GM19455 (cell line): ENCODE measurements at regions not wholly inside any gene's neighbourhood (a gene's known extent, or its start where the extent isn't known, plus 50 kb on each side); places are given as distances from the start of the nearest gene placed in this dataset.
"Not testable (repeated sequence)": the region's sequence is repeated elsewhere in the genome, so short reads cannot be mapped to it uniquely, and the experiment has no call there.

Source experiments
- ATAC-seq: cut with Tn5 transposase; IDR thresholded peaks from one replicate; pipeline ENCODE4 v1.9.1; 2021; ENCODE audit not compliant: unreplicated experiment

DNA sequence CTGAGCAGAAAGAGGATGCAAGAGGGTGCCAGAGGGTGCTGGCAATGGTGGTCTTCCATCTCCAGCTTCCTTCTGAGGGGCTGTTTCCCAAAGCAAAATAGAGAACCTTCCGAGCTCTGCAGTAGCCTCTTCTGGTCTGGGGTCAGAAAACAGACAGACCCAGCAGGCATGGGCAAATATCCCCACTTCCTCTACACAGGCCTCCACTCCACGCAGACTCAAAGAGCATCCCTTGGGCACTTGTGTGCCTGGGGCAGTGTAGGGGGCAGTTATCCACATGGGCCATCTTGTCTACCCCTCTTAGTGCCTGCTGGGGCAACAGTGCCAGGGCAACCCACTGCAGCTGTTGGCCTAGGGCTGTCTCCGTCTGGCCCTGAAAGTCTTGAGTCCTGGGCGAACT is 231.9 kb downstream of the TTC8 start:
- ATAC-seq, result no peak

DNA sequence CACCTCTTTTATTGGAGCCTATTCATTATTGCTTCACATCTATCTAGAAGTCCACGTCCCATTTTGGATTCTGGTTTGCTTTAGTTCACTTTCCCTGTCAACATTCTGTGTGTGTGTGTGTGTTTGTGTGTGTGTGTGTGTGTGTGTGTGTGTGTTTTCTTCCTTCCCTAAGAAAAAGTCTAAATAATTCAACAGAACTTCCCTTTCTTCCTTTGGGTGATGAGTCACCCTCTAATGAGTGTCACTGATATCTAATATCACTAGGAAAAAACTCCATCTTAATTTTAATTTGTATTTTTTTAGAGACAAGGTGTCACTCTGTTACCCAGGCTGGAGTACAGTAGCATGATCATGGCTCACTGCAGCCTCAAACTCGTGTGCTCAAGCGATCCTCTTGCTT is 234.2 kb downstream of the TTC8 start:
- ATAC-seq, result no peak

DNA sequence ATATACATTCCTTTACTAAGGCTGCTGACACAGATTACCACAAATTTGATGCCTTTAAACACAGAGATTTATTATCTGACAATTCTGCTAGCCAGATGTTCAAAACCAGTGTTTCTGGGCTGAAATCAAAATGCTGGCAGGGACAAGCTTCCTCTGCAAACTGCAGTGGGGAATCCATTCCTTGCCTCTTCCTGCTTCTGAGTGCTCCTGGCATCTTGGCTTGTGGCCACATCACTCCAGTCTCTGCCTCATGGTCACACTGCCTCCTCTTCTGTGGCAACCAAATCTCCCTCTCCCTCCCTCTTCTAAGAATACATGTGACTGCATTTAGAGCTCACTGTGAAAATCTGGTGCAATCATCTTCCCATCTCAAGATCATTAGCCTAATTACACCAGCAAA is 235.7 kb downstream of the TTC8 start:
- no peak for ATAC-seq

DNA sequence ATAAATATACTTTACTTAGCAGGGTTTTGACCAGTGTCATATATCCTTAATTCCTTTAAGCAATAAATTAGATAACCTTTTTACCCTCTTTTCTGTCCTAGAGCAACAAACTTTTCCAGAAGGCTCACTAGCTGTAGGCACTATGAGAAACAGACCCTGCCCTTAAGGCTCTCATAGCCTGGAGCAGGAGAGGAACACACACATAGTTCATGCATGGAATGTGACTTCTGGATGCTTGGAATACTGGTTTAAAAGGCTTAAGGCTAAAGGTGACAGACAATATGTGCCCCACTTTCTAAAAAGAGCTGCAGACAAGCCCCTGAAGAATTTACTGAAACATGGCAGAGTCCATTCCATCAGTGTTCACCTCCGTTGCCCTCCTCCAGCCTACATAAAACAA is 237.2 kb downstream of the TTC8 start:
- ATAC-seq, result no peak

DNA sequence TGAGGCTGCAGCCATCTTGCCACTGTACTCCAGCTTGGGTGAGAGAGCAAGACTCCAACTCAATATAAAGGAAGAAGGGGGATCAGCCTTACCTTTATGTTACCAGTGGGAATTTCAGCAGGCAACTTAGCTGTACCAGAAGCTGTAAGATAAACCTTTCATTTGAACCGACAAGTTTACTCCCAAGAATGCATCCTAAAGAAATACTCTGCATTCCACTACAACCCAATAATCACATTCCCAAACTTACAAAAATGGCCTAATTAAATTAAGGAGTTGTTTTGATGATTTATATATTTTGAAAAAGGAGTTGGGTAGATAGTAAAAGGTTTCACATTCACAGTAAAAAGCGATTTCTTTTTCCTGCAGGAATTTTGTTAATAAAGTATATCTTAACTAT is 241.4 kb downstream of the TTC8 start:
- ATAC-seq, result no peak

DNA sequence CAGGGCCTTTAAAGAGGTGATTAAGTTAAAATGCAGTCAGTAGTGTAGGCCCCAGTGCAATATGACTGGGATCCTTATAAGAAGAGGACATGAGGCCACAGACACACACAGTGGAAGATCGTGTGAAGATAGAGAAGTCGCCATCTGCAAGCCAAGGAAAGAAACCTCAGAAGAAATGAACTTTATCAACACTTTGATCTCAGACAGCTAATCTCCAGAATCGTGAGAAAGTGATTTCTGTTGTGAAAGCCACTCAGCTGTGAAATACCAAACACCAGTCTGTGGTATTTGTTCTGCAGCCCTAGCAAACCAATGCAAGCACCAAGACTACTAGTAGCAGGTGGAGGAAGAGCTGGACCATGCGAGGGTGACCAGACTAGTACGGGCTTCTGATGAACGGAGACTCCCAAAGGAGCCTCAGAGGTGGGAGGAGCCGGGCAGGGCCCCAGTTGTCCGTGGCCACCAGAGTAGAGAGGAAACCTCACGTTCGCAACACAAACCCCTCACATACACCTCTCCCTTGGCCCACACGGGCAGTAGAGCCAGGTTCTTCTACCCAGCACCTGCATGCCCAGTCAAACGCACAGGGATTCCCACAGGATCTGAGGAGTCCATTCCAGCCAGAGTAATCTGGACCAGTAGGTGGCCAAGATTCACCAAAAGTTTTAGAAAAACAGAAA is 243.0 kb downstream of the TTC8 start:
- no peak for ATAC-seq

DNA sequence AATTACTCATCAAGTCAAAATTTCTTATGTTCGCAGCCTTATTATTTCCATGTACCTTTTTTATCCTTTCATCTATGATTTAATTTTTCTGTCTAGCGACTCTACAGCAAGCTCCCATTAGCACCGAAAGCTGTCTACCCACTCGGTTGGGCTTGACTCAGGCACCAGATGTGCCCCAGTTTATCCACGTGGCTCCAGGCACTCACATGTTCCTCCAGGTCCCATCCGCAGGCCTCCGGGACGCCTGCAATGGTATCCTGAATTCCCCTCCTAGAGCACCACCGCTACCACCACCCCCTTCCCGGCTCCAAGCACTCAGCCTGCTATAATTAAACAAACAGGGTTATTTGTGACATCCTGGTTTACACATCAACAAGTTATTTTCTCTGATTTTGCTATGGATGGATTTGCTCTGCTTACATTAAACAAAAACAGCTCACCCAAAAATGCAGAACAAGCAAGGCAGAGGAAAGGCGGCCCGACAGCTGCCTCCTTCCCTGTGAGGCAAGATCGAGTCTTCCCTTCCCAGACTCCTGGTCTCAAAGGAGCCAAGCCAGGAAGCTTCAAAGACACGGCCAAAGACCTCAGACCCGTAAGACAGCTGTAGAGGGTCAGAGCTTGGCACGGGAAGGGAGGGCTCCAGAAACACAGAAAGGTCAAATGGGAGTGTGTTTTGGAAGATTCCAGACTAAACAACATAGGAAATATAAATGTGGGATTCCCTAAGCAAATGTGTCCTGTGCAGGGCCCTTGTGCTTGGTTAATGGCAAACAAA is 253.8 kb downstream of the TTC8 start:
- no peak for ATAC-seq

DNA sequence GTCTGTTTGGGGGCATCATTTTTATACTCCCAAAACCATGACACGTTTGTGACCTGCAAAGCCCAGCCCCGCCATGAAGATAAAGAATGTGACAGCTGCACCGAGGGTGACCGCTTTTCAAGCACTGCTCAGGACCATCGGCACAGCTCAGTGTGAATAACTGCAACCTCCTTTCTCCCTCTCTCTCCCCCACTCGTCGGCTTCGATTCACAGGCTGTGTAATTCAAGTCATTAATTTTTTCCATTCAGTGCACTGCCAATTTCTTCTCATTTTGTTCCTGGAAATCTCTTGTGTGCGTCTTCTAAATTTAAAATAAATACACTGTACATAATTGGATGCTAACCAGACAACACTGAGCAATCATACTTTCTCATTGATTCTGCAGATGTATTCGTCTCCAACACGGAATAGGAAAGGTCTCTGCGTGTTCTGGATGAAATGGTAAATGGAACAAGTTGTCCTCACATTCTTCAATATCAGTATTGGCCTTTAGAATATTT is 260.8 kb downstream of the TTC8 start:
- no peak for ATAC-seq

DNA sequence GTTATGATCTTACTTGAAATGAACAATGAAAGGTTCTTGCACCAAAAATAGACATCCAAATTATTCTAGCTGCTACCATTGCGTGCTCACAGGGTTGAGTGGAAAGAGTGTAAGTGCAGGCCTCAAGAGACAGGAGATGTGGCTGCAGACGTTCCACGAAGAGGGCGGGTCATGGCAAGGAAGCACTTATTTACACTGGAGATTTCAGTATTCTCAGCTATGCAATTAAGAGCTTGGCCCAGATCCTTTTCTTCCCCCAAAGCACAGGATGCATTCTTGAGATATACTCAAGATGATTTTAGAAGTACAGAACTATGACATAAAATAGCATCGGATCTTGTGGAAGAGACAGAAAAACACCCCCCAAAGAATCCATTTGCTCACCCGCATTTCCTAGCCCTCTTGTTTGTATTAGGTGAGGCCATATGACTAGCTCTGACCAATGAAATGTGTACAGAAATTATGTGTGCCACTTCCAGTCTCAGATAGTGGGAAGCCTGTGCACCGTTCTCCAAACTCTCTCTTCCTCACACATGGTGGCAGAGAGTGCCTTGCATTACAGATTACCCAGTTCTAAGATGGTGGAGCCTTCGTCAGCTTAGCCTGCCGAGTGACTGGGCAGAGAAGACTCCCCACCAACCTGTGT is 261.4 kb downstream of the TTC8 start:
- ATAC-seq, result no peak

DNA sequence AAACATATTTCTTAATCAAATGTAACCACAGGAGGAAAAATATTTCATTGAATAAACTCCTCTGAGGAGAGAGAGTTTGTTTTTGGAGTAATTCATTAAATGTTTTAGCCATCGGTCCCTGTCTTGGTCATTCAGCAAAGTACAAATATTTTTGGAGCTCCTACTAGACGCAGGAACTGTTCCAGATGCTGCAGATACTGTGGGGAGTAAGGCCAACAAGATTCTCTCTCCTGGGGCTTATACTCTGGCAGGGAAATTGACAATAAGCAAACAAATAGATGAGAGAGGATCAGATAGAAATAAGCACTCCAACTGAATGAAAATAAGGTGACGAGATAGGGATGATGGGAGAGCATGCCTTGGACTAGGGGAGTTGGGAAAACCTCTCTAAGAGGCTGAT is 264.1 kb downstream of the TTC8 start:
- ATAC-seq, result no peak

DNA sequence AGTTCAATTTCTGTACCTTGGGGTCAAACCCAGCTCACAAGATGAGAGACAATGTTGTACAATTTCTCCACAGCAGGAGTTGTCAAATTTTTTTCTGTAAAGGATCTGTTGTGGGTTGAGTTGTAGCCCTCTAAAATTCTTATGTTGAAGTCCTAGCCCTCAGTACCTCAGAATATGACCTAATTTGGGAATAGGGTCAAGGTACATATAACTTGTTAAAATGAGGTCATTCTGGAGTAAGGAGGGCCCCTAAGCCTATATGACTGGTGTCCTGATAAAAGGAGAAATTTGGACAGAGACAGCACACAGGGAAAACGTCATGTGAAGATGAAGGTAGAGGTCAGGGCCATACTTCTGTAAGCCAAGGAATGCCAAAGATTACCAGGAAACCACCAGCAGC is 264.9 kb downstream of the TTC8 start:
- no peak for ATAC-seq

DNA sequence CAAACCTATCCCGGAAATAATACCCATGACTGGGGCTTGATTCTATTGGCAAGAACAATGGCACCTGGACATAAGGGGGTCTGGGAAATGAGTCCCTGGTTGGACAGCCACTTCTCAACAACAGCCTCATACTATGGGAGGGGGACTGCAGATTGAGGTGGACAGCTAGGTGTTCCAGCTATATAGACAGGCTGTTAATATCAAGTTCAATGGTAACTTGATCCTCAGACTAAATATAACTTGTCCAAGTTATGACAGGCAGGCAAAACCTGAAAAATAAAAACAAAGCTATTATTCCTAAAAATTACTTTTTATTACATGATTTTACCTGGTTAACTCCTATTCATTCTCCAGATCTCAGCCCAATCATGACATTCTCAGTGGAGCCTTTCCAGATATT is 267.3 kb downstream of the TTC8 start:
- no peak for ATAC-seq

DNA sequence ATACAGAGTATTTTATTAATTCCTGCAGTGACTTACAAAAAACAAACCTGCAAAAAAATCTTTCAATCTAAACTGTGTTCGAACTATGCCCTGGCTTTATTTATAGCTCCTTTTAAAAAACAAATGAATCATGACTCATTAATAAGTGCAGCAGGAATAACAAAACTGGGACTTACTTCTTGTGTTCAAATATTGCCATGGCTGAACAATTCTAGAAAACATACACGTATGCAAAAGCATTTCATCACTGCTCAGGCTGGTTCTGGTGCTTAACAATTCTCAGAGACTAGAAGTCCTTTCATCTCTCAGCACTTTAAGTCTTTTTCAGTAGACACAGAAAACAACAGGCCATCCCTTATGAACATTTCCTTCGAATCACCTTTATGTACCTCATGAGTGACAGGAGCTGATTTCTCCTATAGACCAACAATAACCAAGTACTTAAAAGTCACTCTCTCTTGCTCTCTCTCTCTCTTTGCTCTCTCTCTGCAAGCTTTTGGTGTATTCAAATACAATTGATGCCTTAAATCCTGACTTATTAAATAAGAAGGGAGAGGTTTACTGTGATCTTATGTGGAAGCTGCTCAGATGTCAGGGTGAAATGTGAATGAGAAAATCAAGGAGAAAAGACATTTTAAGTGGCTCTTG is 268.8 kb downstream of the TTC8 start:
- ATAC-seq, result no peak

DNA sequence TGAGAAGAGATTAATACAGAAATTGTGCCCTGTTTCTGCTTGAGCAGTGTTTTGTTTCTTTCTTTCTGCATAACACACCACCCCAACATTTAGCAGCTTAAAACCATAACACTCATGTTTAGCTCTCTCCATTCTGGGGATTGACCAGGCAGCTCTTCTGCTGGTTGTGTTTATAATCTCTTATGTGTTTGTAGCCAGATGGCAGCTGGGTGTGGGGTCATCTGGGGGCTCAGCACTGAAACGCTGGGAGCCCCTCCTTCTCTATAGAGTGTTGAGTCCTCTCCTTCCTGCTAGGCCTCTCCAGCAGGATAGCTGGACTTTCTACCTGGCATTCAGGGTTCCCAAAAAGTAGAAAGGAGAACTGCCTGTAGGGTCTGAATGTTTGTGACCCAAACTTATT is 270.6 kb downstream of the TTC8 start:
- ATAC-seq, result no peak

DNA sequence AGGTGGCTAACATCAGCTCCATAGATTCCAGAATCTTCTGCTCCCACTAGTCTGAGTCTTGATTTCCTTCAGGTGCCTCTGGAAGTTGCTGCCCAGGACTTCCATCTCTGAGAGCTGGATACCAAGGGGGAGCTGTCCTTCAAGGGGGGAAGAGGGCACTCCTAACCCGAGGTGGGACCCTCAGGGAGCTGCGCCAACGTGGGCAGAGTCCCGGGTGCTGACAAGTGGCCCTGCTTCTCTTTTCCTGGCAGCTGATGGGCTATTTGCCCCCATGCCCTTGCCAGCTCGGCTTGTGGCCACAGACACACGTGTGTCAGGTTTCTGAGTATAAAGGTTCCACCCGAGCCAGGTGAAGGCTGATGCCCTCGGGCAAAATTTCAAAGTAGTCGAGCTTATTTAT is 272.5 kb downstream of the TTC8 start:
- no peak for ATAC-seq

DNA sequence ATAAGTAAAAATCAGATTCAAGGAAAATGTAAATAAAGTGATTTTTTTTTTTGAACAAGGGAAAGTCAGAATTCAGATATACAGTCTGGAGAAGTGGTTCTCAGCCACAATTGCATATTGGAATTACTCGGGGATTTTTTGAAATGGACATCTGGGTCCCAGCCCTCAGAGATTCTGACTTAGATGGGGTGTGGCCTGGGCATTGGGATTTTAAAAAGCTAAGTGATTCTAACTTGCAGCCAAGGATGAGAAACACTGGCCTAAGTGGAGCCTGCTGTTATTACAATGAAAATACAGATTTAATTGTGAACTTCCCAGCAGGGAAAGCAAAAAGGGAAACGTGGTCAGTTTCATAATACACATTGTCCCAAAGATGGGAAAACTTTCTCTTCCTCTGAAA is 273.8 kb downstream of the TTC8 start:
- ATAC-seq, result no peak

DNA sequence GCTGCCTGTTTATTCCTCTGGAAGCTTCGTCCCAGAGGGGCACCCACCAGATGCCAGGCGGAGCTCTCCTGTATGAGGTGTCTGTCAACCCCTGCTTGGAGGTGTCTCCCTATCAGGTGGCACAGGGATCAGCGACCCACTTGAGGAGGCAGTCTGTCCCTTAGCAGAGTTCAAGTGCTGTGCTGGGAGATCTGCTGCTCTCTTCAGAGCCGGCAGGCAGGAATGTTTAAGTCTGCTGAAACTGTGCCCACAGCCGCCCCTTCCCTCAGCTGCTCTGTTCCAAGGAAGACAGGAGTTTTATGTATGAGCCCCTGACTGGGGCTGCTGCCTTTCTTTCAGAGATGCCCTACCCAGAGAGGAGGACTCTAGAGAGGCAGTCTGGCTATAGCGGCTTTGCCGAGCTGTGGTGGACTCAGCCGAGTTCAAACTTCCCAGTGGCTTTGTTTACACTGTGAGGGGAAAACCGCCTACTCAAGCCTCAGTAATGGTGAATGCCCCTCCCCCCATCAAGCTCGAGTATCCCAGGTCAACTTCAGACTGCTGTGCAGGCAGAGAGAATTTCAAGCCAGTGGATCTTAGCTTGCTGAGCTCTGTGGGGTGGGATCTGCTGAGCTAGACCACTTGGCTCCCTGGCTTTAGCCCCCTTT is 279.8 kb downstream of the TTC8 start:
- not testable (repeated sequence) for ATAC-seq

DNA sequence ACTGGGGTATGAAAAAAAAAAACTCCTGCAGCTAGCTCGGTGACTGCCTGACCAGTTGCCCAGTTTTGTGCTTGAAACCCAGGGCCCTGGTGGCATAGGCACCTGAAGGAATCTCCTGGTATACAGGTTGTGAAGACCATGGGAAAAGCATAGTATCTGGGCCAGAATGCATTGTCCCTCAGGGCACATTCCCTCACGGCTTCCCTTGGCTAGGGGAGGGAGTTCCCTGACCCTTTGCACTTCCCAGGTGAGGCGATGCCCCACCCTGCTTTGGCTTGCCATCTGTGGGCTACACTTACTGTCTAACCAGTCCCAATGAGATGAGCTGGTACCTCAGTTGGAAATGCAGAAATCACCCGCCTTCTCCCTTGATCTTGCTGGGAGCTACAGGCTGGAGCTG is 280.4 kb downstream of the TTC8 start:
- ATAC-seq, result not testable (repeated sequence)
